Gastrocnemius medialis (tissue), 4 donors: ENCODE measurements at regions not wholly inside any gene's neighbourhood (a gene's known extent, or its start where the extent isn't known, plus 50 kb on each side); places are given as distances from the start of the nearest gene placed in this dataset.

Source experiments
- ATAC-seq, 2 donors: fragments of 150-250 bp; one replicate each; pipeline ENCODE4 v1.9.1; 2016
- DNase-seq, 2 donors: peaks; one replicate each; pipeline ENCODE4 v3.0.0-alpha.2; 2019
- H3K27ac ChIP-seq, 4 donors: fragments of 200-600 bp; sonication (generic); 1 replicate in 1 of 4; 2 replicates in 3 of 4; pipeline ENCODE4 v1.5.1; 2016 to 2018; ENCODE audit warnings: mild to moderate bottlenecking in 2 of 4, moderate library complexity in 1 of 4
- H3K27me3 ChIP-seq, 3 donors: fragments of 200-600 bp; sonication (generic) in 2 of 3; 1 replicate in 1 of 3; 2 replicates in 2 of 3; pipeline versions ENCODE4 v1.5.1 to v1.6.0; 2016 to 2019; ENCODE audit warnings: mild to moderate bottlenecking in 1 of 3, moderate library complexity in 1 of 3
- H3K36me3 ChIP-seq, 2 donors: fragments of 200-600 bp; sonication (generic) in 1 of 2; one replicate each; pipeline ENCODE4 v1.5.1; 2017 to 2018
- H3K4me1 ChIP-seq, 2 donors: fragments of 200-600 bp; sonication (generic) in 1 of 2; one replicate each; pipeline ENCODE4 v1.5.1; 2016 to 2017; ENCODE audit warnings: mild to moderate bottlenecking in 2 of 2
- H3K4me3 ChIP-seq, 4 donors: fragments of 200-600 bp; sonication (generic) in 3 of 4; 1 replicate in 1 of 4; 2 replicates in 3 of 4; pipeline ENCODE4 v1.5.1; 2016 to 2019; ENCODE audit warnings: mild to moderate bottlenecking in 2 of 4
- H3K9me3 ChIP-seq, 3 donors: fragments of 200-600 bp; sonication (generic) in 2 of 3; 1 replicate in 1 of 3; 2 replicates in 2 of 3; pipeline ENCODE4 v1.5.1; 2016 to 2019
- CTCF ChIP-seq, 5 experiments: fragments of 450-650 bp in 3 of 5; fragments of 200-600 bp in 2 of 5; sonication (generic) in 2 of 5; IDR thresholded peaks in 4 of 5; conservative IDR thresholded peaks in 1 of 5; 1 replicate in 4 of 5; 2 replicates in 1 of 5; pipeline ENCODE4 v1.5.1; 2016 to 2019; ENCODE audit warnings: antibody characterized with exemption in 5 of 5, mild to moderate bottlenecking in 3 of 5, moderate library complexity in 3 of 5
- POLR2A ChIP-seq, 2 donors: fragments of 450-650 bp; IDR thresholded peaks; one replicate each; pipeline ENCODE4 v1.6.1; 2017; ENCODE audit warnings: antibody characterized with exemption in 2 of 2, mild to moderate bottlenecking in 2 of 2, moderate library complexity in 2 of 2
- in situ Hi-C, 4 donors: fragments of 200-750 bp; cut with MboI; loops; one replicate each; pipeline versions ENCODE4 v1.15.0 to v1.8.0; 2017; ENCODE audit warnings: low sequenced_read_pairs in 4 of 4
- intact Hi-C: fragments of 100-400 bp; cut with DNase I; formaldehyde crosslinking; loops from one replicate; pipeline ENCODE4 v1.15.1; 2023; ENCODE audit warnings: low total_unique reads

GRCh38 chr13:87736849-87737385 lies 65.7 kb downstream of the SLITRK5 start:
- TF ChIP-seq POLR2A (IDR thresholded peaks at IDR 0.05) (no peak), CTCF (IDR thresholded peaks at IDR 0.05 in 4 of 5, conservative IDR thresholded peaks at IDR 0.05 in 1 of 5) (no peak)
- H3K4me3 ChIP-seq = no peak overlapping the region
- no peaks in the 10 kb centered on the region for H3K36me3 ChIP-seq
- no peaks in the 10 kb centered on the region for H3K9me3 ChIP-seq
- H3K4me1 ChIP-seq = no peaks in the 10 kb centered on the region
- ATAC-seq (no peak), DNase-seq (no peak)
- intact Hi-C loops = no loop called here
- H3K27me3 ChIP-seq = no peaks in the 10 kb centered on the region
- in situ Hi-C loops = no loop called here
- no peak overlapping the region for H3K27ac ChIP-seq

DNA sequence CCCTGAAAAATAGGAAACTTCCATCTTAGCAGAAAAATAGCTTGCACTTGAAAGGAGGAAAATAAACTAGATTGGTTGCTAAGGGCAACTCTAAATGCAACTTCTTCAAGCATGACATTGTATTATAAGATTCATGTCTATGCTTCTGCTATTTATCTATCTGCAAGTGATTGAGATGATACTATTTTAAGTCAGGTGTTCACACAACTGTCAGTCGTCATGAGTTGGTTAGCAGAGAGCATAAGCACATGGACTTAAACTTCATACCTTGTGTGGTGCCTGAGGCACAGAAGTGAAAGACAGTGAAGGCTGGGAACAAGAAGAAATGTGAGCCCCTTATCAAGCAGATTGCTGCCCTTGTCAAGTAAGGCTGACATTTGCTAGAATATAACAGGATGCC lies 82.9 kb downstream of the SLITRK5 start:
- H3K27ac ChIP-seq = no peak overlapping the region
- in situ Hi-C loops (no loop called here), intact Hi-C loops (no loop called here)
- DNase-seq (no peak), ATAC-seq (no peak)
- no peaks in the 10 kb centered on the region for H3K4me1 ChIP-seq
- no peaks in the 10 kb centered on the region for H3K27me3 ChIP-seq
- no peaks in the 10 kb centered on the region for H3K36me3 ChIP-seq
- H3K9me3 ChIP-seq = no peaks in the 10 kb centered on the region
- H3K4me3 ChIP-seq = no peak overlapping the region
- TF ChIP-seq POLR2A (IDR thresholded peaks at IDR 0.05) (no peak), CTCF (IDR thresholded peaks at IDR 0.05 in 4 of 5, conservative IDR thresholded peaks at IDR 0.05 in 1 of 5) (no peak)

GRCh38 chr13:87769445-87769844 lies 98.3 kb downstream of the SLITRK5 start:
- H3K4me3 ChIP-seq = no peak overlapping the region
- in situ Hi-C loops = no loop called here
- intact Hi-C loops = no loop called here

GRCh38 chr13:87777387-87777786 lies 106.2 kb downstream of the SLITRK5 start:
- Histone ChIP-seq H3K36me3 (no peaks in the 10 kb centered on the region), H3K4me3 (no peak overlapping the region), H3K27me3 (no peaks in the 10 kb centered on the region), H3K4me1 (no peaks in the 10 kb centered on the region), H3K9me3 (no peaks in the 10 kb centered on the region), H3K27ac (no peak overlapping the region)
- DNase-seq (no peak), ATAC-seq (no peak)
- intact Hi-C loops = no loop called here
- TF ChIP-seq CTCF (IDR thresholded peaks at IDR 0.05 in 4 of 5, conservative IDR thresholded peaks at IDR 0.05 in 1 of 5) (no peak), POLR2A (IDR thresholded peaks at IDR 0.05) (no peak)
- in situ Hi-C loops = no loop called here

More at GRCh38 chr13:87769445-87769844, 98.3 kb downstream of the SLITRK5 start:
- Histone ChIP-seq H3K9me3 (no peaks in the 10 kb centered on the region), H3K4me1 (no peaks in the 10 kb centered on the region), H3K36me3 (no peaks in the 10 kb centered on the region), H3K27ac (no peak overlapping the region), H3K27me3 (no peaks in the 10 kb centered on the region)
- DNase-seq (no peak), ATAC-seq (no peak)
- TF ChIP-seq CTCF (IDR thresholded peaks at IDR 0.05 in 4 of 5, conservative IDR thresholded peaks at IDR 0.05 in 1 of 5) (no peak), POLR2A (IDR thresholded peaks at IDR 0.05) (no peak)

- no peaks in the 10 kb centered on the region for H3K36me3 ChIP-seq
- intact Hi-C loops = no loop called here
- no peak overlapping the region for H3K4me3 ChIP-seq
- no peak for TF ChIP-seq POLR2A (IDR thresholded peaks at IDR 0.05)
- no peak for TF ChIP-seq CTCF (IDR thresholded peaks at IDR 0.05 in 4 of 5, conservative IDR thresholded peaks at IDR 0.05 in 1 of 5)
- no peaks in the 10 kb centered on the region for H3K27me3 ChIP-seq
- ATAC-seq (no peak), DNase-seq (no peak)
- no peaks in the 10 kb centered on the region for H3K4me1 ChIP-seq
- no peak overlapping the region for H3K27ac ChIP-seq
- H3K9me3 ChIP-seq = no peaks in the 10 kb centered on the region
- in situ Hi-C loops = no loop called here
These were observed 107.0 kb downstream of the SLITRK5 start for GRCh38 chr13:87778128-87778527.
